HG03108 (cell line): ENCODE measurements at regions not wholly inside any gene's neighbourhood (a gene's known extent, or its start where the extent isn't known, plus 50 kb on each side); places are given as distances from the start of the nearest gene placed in this dataset.

Source experiments
- ATAC-seq: cut with Tn5 transposase; IDR thresholded peaks from one replicate; pipeline ENCODE4 v1.9.1; 2021; ENCODE audit warnings: moderate library complexity; ENCODE audit not compliant: unreplicated experiment

GRCh38 chr2:12507295-12507694 is 209.4 kb upstream of the TRIB2 start:
- ATAC-seq, result peak; percentile 76

DNA sequence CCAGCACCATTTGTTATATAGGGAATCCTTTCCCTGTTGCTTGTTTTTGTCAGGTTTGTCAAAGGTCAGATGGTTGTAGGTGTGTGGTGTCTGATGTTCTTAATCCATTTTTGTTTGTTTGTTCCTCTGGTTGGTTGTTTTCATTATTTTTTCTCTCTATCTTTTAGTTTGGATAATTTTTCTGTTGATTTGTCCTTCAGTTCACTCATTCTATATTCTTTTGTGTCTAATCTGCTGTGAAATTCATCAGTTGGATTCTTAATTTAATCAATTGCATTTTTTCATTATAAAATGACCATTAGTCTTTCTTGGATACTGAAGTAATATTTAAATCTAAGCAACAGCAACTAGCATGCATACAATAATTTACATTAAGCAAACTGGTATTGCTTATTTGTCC is 206.7 kb upstream of the TRIB2 start:
- no peak for ATAC-seq

DNA sequence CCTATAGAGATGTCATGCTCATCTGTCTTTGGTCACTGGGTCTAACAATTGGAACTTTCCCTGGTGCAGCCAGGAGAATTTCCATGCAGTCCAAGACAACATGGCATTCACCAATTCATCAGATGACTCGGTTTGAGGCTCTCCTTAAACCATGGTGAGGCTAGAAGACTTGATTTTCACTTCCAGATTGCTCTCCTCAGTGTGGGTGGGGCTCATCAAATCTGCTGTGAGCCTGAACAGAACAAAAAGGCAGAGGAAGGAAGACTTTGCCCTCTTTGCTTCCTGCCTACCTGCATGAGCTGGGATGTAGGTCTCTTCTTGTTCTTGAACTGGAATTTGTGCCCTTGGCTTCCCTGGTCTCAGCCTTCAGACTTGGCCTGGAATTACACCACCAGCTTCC is 203.4 kb upstream of the TRIB2 start:
- no peak for ATAC-seq

GRCh38 chr2:12514168-12514567 is 202.6 kb upstream of the TRIB2 start:
- ATAC-seq, result no peak

DNA sequence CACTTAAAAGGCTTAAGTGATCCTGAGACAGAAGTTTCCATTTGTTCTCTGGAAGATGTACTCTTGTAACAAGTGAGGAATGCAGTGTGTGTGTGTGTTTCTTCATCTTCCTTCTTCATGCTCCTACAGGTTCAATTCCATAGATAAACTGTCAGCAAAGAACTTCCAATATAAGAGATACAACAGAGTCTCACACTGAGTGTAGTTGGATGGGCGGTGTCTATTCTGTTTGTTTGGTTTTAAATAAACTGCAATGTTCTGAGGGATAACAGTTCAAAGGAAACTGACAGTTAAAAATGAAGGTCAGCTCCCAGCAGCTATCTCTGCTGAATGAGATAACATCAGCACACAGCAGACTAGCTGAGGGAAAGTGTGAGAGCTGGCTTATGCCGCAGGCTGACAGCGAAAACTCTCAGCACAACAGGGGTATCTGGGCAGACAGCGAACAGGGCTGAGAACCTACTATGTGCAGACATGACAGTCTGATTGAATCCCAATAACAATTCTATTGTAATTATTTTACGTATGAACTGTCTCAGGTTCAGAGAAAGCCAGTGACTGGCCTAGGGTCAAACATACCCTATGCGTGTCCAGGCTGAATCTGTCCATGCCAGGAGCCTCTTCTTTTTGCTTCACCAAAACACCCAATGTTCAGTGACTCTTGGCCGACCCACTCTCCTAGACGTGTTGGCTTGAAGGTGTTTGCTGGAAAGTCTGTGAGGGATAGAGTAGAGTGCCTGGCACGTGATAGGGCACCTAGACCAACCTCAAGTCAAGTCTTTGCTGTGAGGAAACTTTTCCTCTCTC is 201.9 kb upstream of the TRIB2 start:
- no peak for ATAC-seq

GRCh38 chr2:12515871-12516270 is 200.9 kb upstream of the TRIB2 start:
- no peak for ATAC-seq

DNA sequence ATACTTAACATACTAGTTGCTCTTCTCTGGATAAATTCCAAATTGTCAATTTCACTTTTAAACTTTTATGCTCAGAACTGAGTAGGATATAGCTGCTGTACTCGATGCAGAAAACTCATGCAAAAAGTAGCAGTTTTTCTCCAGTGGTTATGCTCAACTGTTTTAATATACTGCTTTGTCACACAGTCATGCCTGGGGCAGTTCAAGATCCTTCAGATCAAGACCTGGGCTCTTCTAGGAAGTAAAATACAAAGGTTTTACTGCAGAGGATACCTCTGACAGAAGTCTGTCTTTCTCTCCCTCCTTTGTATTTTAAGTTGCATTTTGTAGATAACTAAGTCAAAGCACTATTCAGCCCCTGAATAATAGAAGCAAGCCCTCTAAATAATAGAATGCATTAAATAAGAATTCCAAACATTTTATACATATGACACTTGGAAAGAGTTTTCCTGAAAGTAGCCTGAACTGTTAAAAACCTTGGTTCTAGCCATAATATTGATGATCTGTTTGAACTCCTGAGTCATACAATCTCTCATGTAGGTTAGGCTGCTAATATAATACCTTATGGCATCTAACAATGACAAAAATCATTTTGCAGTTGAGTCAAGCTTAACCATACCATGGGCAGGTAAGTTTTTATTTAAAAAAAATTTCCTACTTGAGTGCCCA is 183.3 kb upstream of the TRIB2 start:
- ATAC-seq, result no peak

GRCh38 chr2:12534646-12535263 is 182.0 kb upstream of the TRIB2 start:
- ATAC-seq, result no peak

DNA sequence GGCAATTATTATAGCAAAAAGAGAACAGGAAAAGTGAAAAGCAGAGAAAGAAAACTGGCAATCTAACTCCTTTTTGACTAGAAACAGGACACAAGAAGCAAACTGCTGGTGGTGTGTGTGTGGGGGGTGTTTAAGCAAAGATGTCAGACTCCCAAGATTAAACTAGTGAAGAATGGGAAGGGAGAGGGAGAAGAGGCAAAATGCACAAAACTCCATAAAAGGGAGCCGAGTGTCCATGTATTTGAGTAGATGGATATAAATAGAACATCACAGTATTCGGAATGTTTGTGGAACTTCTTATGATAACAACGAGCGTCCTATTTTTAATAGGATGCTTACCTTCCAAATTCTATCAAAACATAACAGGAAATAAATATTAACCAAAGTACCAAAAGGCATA is 179.8 kb upstream of the TRIB2 start:
- ATAC-seq, result no peak

GRCh38 chr2:12538138-12538694 is 178.5 kb upstream of the TRIB2 start:
- ATAC-seq, result no peak

DNA sequence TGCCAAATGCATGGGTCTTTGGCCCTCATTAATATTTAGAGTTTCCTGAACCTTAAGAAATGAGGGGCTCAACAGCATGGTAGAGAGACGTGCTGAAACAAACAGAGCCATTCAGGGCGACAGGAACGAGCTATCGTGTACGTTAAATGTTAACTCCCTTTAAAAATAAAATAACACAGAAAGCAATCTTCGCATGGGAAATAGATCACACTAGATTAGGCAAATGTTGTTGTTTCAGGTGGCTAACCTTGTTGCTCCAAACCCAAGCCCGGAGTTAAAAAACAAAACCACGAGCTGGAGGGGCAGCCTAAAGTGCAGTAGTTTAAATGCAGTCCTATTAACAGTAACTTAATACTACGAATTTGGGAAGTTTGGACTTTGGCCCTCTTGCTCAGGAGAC is 177.4 kb upstream of the TRIB2 start:
- no peak for ATAC-seq

DNA sequence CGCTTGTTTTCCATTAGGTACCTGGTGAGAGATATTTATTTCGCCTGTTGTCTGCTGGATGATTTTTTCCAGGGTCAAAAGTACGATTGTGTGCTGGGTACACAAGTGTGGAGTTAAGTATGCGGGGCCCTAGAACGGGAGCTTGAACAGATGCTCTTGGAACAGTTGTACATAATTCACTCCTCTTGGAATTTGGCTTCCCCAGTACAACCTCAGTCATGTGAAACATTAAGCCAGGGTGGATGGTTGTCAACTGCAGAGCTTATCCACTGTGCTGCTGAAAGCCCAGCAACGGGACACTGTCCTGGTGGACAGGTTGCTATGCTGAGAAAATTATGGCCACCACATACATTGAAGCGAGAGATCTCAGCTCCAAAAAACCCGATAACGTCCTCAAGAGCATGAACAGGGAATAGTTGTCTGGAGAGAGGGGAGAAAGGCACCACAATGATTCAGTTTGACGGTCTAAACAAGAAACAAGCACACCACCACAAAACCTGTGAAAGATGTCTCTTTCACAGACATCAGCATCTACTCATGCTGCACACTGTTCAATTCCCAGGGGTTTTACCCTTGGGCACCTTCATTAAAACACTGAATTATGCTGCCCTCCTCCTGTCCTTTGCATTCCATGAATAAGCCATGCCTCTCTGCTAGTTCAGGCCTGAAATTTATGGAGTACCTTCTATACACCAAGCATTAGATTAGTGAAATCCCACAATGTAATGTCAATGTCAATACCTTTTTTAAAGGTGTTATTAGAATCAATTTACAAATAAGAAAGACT is 176.8 kb upstream of the TRIB2 start:
- no peak for ATAC-seq

GRCh38 chr2:12543076-12543977 is 173.4 kb upstream of the TRIB2 start:
- ATAC-seq, result no peak

DNA sequence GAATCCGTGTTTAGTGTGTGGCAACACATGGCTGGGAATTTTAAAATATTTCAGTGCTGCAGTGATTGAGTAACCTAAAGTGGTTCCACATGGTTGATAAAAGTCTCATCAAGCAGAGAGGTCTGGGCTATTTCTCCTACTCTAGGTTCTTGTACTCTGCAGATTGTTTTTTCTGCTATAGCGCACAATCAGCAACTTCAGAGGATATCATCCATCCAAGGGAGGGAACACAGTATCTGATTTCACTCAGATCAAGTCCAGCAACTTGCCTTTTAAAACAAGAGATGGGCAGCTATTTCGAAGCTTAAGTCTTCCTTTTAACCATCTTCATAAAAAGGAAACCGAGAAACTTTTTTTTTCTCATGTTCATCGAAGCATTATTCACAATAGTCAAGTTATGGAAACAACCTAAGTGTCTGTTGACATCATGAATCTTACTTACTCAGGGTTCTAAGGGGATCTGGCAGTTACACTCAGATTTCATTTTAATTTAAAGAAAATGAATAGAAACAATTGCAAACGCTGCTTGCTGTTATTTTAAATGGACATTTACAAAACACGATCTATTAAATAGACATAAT is 172.7 kb upstream of the TRIB2 start:
- ATAC-seq, result peak; percentile 78

- ATAC-seq, result no peak
Measured at GRCh38 chr2:12547566-12548170, 169.1 kb upstream of the TRIB2 start.

DNA sequence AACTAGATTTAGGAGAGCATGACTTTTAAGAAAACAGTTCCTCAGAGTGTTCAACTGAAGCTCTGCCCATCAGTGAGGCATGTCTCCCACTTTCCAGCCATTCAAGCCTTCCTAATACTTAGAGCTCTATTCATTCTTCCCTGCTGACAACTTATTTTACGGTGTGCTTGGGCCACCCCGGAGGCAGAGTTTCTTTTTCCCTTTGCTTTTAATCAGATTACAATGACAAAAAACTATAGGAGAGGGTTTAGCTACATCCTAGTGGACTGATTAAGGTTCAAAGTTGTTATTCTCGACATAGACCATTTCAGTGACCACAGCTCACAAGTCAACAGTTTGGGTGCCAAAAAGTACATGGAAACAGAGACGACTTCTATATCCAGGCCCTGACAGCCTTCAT is 167.8 kb upstream of the TRIB2 start:
- ATAC-seq, result no peak

GRCh38 chr2:12549641-12550040 is 167.1 kb upstream of the TRIB2 start:
- no peak for ATAC-seq

- no peak for ATAC-seq
Measured at GRCh38 chr2:12552092-12552491, 164.6 kb upstream of the TRIB2 start.
